SK-N-SH (cell line): ENCODE measurements at regions not wholly inside any gene's neighbourhood (a gene's known extent, or its start where the extent isn't known, plus 50 kb on each side); places are given as distances from the start of the nearest gene placed in this dataset.

ENCODE experiments used
- CTCF ChIA-PET: fragments of 300-600, 350-600 bp; formaldehyde crosslinking; extraction: SDS; loops from one replicate; lab custom pipeline; 2021; lab: Yijun Ruan, JAX
- POLR2A ChIA-PET: fragments of 350-600 bp; sonication (Branson Sonifier 250); formaldehyde crosslinking; extraction: SDS; loops from one replicate; lab custom pipeline; 2020; ENCODE audit warnings: antibody characterized with exemption, inconsistent platforms; lab: Yijun Ruan, JAX
- DNase-seq: peaks from one replicate; pipeline ENCODE4 v3.0.0; 2012
- H2AFZ ChIP-seq: fragments of 200-600 bp; sonication (generic); 2 replicates; pipeline ENCODE4 v1.8.1; 2016; ENCODE audit warnings: antibody characterized with exemption, mild to moderate bottlenecking, low read depth
- H3F3A ChIP-seq: fragments of 200-600 bp; sonication (generic); replicated peaks from 2 replicates; pipeline ENCODE3; 2016; ENCODE audit warnings: antibody characterized with exemption, mild to moderate bottlenecking; ENCODE audit not compliant: insufficient read depth
- H3K27ac ChIP-seq, 2 experiments: fragments of 200-500 bp in 1 of 2; fragments of 200-600 bp in 1 of 2; sonication (Bioruptor generic) in 1 of 2; sonication (generic), shearing (Covaris generic) in 1 of 2; 2 replicates each; pipeline versions ENCODE4 v1.5.1 to v1.6.1; 2014 to 2016; ENCODE audit warnings: low read depth in 2 of 2, inconsistent platforms in 1 of 2, low read length in 1 of 2, mild to moderate bottlenecking in 1 of 2, mixed read lengths in 1 of 2
- H3K27me3 ChIP-seq: fragments of 200-600 bp; sonication (generic), shearing (Covaris generic); 2 replicates; pipeline ENCODE4 v1.6.1; 2016; ENCODE audit warnings: mixed run types; ENCODE audit not compliant: insufficient read depth
- H3K36me3 ChIP-seq, 2 experiments: fragments of 200-500 bp in 1 of 2; fragments of 200-600 bp in 1 of 2; sonication (Bioruptor generic) in 1 of 2; sonication (generic) in 1 of 2; replicated peaks in 1 of 2; 2 replicates each; pipeline versions ENCODE3 to v1.5.1; 2014 to 2016; ENCODE audit warnings: low read length in 1 of 2, mild to moderate bottlenecking in 1 of 2; ENCODE audit not compliant: insufficient read depth in 2 of 2, control insufficient read depth in 1 of 2
- H3K4me1 ChIP-seq, 2 experiments: fragments of 200-500 bp in 1 of 2; fragments of 200-600 bp in 1 of 2; sonication (Bioruptor generic) in 1 of 2; sonication (generic), shearing (Covaris generic) in 1 of 2; 2 replicates each; pipeline versions ENCODE4 v1.5.1 to v1.6.1; 2014 to 2016; ENCODE audit warnings: low read depth in 1 of 2, low read length in 1 of 2, mixed run types in 1 of 2; ENCODE audit not compliant: insufficient read depth in 2 of 2, control insufficient read depth in 1 of 2
- H3K4me2 ChIP-seq: fragments of 200-600 bp; sonication (generic), shearing (Covaris generic); 2 replicates; pipeline ENCODE4 v1.6.1; 2017; ENCODE audit warnings: mixed run types
- H3K4me3 ChIP-seq, 2 experiments: fragments of 200-500 bp in 1 of 2; fragments of 200-600 bp in 1 of 2; sonication (Bioruptor generic) in 1 of 2; sonication (generic), shearing (Covaris generic) in 1 of 2; 2 replicates each; pipeline versions ENCODE4 v1.5.1 to v1.8.1; 2014 to 2016; ENCODE audit warnings: low read depth in 2 of 2, inconsistent platforms in 1 of 2, low read length in 1 of 2, mild to moderate bottlenecking in 1 of 2, mixed read lengths in 1 of 2, moderate library complexity in 1 of 2
- H3K79me2 ChIP-seq: fragments of 200-600 bp; sonication (generic); 2 replicates; pipeline ENCODE4 v1.8.1; 2017; ENCODE audit warnings: mild to moderate bottlenecking; ENCODE audit not compliant: insufficient read depth
- H3K9ac ChIP-seq: fragments of 200-600 bp; sonication (generic); 2 replicates; pipeline ENCODE4 v1.6.1; 2017; ENCODE audit warnings: mixed run types
- H3K9me2 ChIP-seq: fragments of 200-600 bp; sonication (generic); 2 replicates; pipeline ENCODE4 v1.6.1; 2017; ENCODE audit warnings: mixed run types
- H3K9me3 ChIP-seq: fragments of 200-600 bp; sonication (generic); 2 replicates; pipeline ENCODE4 v1.6.1; 2017; ENCODE audit warnings: mixed run types, mild to moderate bottlenecking, moderate library complexity
- H4K20me1 ChIP-seq: fragments of 200-600 bp; sonication (generic); 2 replicates; pipeline ENCODE4 v1.6.1; 2017; ENCODE audit warnings: mild to moderate bottlenecking, mixed run types; ENCODE audit not compliant: insufficient read depth
- GATA2 ChIP-seq: sonication (generic); formaldehyde crosslinking; IDR thresholded peaks from 2 replicates; pipeline ENCODE4 v1.5.0; 2020; ENCODE audit warnings: mild to moderate bottlenecking, missing genetic modification reagents
- MEF2A ChIP-seq: IDR thresholded peaks from 2 replicates; pipeline ENCODE4 v1.4.0; 2012; ENCODE audit warnings: low read depth, borderline replicate concordance
- NFIC ChIP-seq: IDR thresholded peaks from 2 replicates; pipeline ENCODE4 v1.4.0; 2012; ENCODE audit warnings: borderline replicate concordance
- RXRA ChIP-seq: IDR thresholded peaks from 2 replicates; pipeline ENCODE4 v1.4.0; 2012; ENCODE audit warnings: low read depth, mild to moderate bottlenecking, borderline replicate concordance
- WGBS: methylation state at CpG from one replicate; pipeline ENCODE4 v1.1.6; 2017; ENCODE audit warnings: low lambda C conversion rate; 5-methylcytosine and 5-hydroxymethylcytosine counted together
- TF ChIP-seq, protein P1 (sequence below): IDR thresholded peaks from 2 replicates; pipeline ENCODE4 v1.6.1; 2012; ENCODE audit warnings: mild to moderate bottlenecking, low read depth, low read length, moderate library complexity

DNA sequence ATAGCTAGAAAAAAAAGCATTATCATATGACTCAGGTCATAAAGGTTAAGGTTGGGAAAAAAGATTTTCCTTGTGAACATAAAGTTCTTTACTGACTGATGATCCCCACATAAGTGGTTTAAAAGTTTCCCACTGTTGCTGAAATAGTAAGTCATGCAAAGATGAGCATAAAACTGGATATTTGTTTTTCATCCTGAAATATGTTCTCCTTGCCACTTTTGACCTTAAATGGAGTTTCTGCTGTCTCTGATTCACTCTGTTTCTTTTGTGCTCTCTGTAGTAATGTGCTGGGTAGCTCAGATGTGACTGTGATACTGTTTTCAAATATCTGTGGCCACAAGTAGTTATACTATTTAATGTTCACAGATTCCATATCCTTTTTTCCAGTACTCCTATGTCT lies 162.5 kb upstream of the GAS1 start:
- H3K27me3 ChIP-seq: no peaks in the 10 kb centered on the region
- H3K79me2 ChIP-seq: no peaks in the 10 kb centered on the region
- H3K9me2 ChIP-seq: no peaks in the 10 kb centered on the region
- peaks cover 3 to 10% of the 10 kb centered on the region in 2 experiments; a peak in 3 of 4 replicates for H3K4me1 ChIP-seq
- H3K4me2 ChIP-seq: no peak overlapping the region
- H3K9me3 ChIP-seq: no peaks in the 10 kb centered on the region
- CTCF ChIA-PET: interaction anchor here (1.0 kb wide), 1 partner anchor 676 kb away, joined by 3 read pairs; no protein-coding TSS in a partner anchor
- H3K9ac ChIP-seq: no peak overlapping the region
- H3F3A ChIP-seq: no peaks in the 10 kb centered on the region
- no peaks in the 10 kb centered on the region for H4K20me1 ChIP-seq
- no peak overlapping the region for H2AFZ ChIP-seq
- DNase-seq: no peak
- POLR2A ChIA-PET: no interaction called here
- H3K36me3 ChIP-seq: no peaks in the 10 kb centered on the region
- peak overlapping the region; percentile 34 to 62; a peak in 3 of 4 replicates for H3K27ac ChIP-seq
- no peak for TF ChIP-seq MEF2A
- no peak for TF ChIP-seq GATA2 (CRISPR knock-in tag)
- H3K4me3 ChIP-seq: no peak overlapping the region

DNA sequence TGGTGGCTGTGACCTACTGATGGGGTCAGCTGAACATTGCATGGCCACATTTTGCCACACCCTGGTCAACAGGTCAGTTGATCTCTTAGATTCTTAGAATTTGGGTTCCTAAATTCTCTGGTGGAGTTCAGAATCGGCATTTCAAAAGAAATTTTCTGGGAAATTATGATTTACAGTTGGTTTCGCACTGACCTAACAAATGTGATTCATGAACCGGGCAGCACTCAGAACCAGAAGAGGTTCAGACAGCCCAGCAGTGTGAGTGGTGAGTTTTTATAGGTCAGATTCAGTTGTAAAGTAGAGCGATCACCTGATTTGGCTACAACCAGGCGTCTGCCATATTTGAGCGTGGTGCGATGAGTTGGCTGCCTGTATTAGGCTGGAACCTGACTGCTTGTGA lies 163.7 kb upstream of the GAS1 start:
- H3K4me2 ChIP-seq: no peak overlapping the region
- ChIA-PET CTCF (interaction anchor here (0.8 kb wide), 1 partner anchor 14 kb away, joined by 3 read pairs; no protein-coding TSS in a partner anchor), POLR2A (no interaction called here)

DNA sequence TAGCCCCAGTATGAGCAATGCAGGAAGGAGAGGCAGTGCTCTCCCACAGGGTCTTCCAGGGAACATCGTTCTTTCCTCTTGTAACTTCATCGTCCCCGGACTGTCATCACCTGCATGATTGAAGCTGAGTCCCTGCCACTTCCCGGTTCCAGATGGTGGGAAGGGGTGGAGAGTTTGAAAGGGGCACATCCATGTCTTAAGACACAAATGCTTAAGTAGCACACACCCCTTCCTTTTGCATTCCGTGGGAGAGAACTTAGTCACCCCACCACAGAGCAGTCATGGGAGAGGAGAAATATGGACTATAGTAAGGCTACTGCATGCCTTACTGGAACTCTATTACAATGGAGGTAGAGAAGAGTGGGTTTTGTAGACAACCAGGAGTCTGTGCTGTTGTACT lies 165.3 kb upstream of the GAS1 start:
- ChIA-PET POLR2A (no interaction called here), CTCF (interaction anchor here (1.2 to 2.7 kb wide), 2 partner anchors 212 to 678 kb away, joined by 3 to 7 read pairs; no protein-coding TSS in a partner anchor)
- H3K36me3 ChIP-seq: no peaks in the 10 kb centered on the region
- no peak overlapping the region for H3K27ac ChIP-seq
- no peak overlapping the region for H3K9ac ChIP-seq
- DNase-seq: no peak
- no peaks in the 10 kb centered on the region for H3K9me2 ChIP-seq
- H4K20me1 ChIP-seq: no peaks in the 10 kb centered on the region
- H2AFZ ChIP-seq: no peak overlapping the region
- no peak overlapping the region for H3K4me3 ChIP-seq
- 75% methylated on average over 5 of the region's 5 CpGs for whole genome bisulfite sequencing
- H3F3A ChIP-seq: no peaks in the 10 kb centered on the region
- no peaks in the 10 kb centered on the region for H3K9me3 ChIP-seq
- TF ChIP-seq NFIC (no peak), RXRA (no peak)
- TF ChIP-seq, all 33 proteins: peak for 0
- Histone ChIP-seq H3K27me3 (no peaks in the 10 kb centered on the region), H3K79me2 (no peaks in the 10 kb centered on the region), H3K4me2 (no peak overlapping the region), H3K4me1 (peaks cover 7 to 10% of the 10 kb centered on the region in 2 experiments; a peak in 3 of 4 replicates)

More for the DNA sequence above, 163.7 kb upstream of the GAS1 start:
- Histone ChIP-seq H2AFZ (no peak overlapping the region), H3K27ac (no peak overlapping the region), H3F3A (no peaks in the 10 kb centered on the region), H4K20me1 (no peaks in the 10 kb centered on the region), H3K4me1 (peaks cover 3 to 14% of the 10 kb centered on the region in 2 experiments; a peak in 3 of 4 replicates), H3K79me2 (no peaks in the 10 kb centered on the region), H3K9me3 (no peaks in the 10 kb centered on the region), H3K27me3 (no peaks in the 10 kb centered on the region), H3K36me3 (no peaks in the 10 kb centered on the region), H3K9ac (no peak overlapping the region), H3K9me2 (no peaks in the 10 kb centered on the region), H3K4me3 (no peak overlapping the region)
- 89% methylated on average over 7 of the region's 7 CpGs for WGBS
- TF ChIP-seq, protein P1, sequence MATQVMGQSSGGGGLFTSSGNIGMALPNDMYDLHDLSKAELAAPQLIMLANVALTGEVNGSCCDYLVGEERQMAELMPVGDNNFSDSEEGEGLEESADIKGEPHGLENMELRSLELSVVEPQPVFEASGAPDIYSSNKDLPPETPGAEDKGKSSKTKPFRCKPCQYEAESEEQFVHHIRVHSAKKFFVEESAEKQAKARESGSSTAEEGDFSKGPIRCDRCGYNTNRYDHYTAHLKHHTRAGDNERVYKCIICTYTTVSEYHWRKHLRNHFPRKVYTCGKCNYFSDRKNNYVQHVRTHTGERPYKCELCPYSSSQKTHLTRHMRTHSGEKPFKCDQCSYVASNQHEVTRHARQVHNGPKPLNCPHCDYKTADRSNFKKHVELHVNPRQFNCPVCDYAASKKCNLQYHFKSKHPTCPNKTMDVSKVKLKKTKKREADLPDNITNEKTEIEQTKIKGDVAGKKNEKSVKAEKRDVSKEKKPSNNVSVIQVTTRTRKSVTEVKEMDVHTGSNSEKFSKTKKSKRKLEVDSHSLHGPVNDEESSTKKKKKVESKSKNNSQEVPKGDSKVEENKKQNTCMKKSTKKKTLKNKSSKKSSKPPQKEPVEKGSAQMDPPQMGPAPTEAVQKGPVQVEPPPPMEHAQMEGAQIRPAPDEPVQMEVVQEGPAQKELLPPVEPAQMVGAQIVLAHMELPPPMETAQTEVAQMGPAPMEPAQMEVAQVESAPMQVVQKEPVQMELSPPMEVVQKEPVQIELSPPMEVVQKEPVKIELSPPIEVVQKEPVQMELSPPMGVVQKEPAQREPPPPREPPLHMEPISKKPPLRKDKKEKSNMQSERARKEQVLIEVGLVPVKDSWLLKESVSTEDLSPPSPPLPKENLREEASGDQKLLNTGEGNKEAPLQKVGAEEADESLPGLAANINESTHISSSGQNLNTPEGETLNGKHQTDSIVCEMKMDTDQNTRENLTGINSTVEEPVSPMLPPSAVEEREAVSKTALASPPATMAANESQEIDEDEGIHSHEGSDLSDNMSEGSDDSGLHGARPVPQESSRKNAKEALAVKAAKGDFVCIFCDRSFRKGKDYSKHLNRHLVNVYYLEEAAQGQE: no peak
- no peak for TF ChIP-seq MEF2A
- no peak for DNase-seq
